ENCODE measurements at regions not wholly inside any gene's neighbourhood (a gene's known extent, or its start where the extent isn't known, plus 50 kb on each side); places are given as distances from the start of the nearest gene placed in this dataset.

DNA sequence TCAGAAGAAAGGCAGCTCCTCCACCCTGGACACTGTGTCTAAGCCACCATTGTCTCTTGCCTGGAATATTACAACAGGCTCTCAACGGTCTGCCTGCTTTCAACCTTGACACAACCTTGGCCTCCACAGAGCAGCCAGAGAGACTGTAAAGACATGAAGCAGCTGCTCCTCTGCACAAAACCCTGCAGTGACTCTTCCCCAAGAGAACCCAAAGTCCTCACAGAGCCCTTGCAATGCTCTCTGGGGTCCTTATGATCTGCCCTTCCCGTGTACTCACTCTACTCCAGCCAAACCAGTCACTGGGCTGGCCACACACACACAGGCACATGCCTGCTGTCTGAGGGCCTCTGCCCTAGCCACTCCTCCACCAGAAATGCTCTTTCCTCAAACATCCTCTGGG, 75.9 kb upstream of the CPEB2 start:
- H3K4me1 Mint-ChIP-seq (ENCODE audit: low read depth, unreplicated experiment) = no peaks in the 10 kb centered on the region
- H3K36me3 Mint-ChIP-seq (ENCODE audit: unreplicated experiment) = no peaks in the 10 kb centered on the region
- no peak overlapping the region for H3K4me3 Mint-ChIP-seq (ENCODE audit: unreplicated experiment)
- H3K27me3 Mint-ChIP-seq (ENCODE audit: unreplicated experiment) = no peaks in the 10 kb centered on the region
- no peak for DNase-seq
- H3K9me3 Mint-ChIP-seq (ENCODE audit: unreplicated experiment) = peaks cover 1% of the 10 kb centered on the region
- H3K27ac Mint-ChIP-seq (ENCODE audit: unreplicated experiment) = no peak overlapping the region
- TF ChIP-seq, protein P1, sequence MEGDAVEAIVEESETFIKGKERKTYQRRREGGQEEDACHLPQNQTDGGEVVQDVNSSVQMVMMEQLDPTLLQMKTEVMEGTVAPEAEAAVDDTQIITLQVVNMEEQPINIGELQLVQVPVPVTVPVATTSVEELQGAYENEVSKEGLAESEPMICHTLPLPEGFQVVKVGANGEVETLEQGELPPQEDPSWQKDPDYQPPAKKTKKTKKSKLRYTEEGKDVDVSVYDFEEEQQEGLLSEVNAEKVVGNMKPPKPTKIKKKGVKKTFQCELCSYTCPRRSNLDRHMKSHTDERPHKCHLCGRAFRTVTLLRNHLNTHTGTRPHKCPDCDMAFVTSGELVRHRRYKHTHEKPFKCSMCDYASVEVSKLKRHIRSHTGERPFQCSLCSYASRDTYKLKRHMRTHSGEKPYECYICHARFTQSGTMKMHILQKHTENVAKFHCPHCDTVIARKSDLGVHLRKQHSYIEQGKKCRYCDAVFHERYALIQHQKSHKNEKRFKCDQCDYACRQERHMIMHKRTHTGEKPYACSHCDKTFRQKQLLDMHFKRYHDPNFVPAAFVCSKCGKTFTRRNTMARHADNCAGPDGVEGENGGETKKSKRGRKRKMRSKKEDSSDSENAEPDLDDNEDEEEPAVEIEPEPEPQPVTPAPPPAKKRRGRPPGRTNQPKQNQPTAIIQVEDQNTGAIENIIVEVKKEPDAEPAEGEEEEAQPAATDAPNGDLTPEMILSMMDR (IDR thresholded peaks at IDR 0.05; ENCODE audit: partially characterized antibody, unreplicated experiment) = no peak

DNA sequence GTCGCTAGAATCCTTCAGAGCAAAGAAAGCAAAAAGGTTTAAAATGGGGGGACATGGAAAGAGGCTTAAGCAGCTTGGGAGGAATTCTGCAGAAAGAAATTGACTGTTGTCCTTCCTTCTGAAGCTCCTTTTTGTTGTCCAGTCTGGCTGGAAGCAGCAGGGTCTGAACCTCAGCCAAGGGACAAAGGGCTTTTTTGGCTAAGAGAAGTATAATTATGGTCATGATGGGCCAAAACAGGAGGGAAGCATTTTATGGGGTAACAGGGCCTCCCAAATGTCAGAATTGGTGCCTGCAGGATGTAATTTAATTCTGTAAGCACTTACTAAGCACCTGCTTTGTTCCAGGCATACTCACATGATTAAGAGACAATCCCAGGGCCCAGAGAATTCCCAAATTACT, 74.2 kb upstream of the CPEB2 start:
- H3K27ac Mint-ChIP-seq (ENCODE audit: unreplicated experiment) = no peak overlapping the region
- DNase-seq = no peak
- no peaks in the 10 kb centered on the region for H3K4me1 Mint-ChIP-seq (ENCODE audit: low read depth, unreplicated experiment)
- H3K27me3 Mint-ChIP-seq (ENCODE audit: unreplicated experiment) = no peaks in the 10 kb centered on the region
- peaks cover 1% of the 10 kb centered on the region for H3K9me3 Mint-ChIP-seq (ENCODE audit: unreplicated experiment)
- TF ChIP-seq, protein P1 (IDR thresholded peaks at IDR 0.05; ENCODE audit: partially characterized antibody, unreplicated experiment) = no peak
- no peaks in the 10 kb centered on the region for H3K36me3 Mint-ChIP-seq (ENCODE audit: unreplicated experiment)
- H3K4me3 Mint-ChIP-seq (ENCODE audit: unreplicated experiment) = no peak overlapping the region

DNA sequence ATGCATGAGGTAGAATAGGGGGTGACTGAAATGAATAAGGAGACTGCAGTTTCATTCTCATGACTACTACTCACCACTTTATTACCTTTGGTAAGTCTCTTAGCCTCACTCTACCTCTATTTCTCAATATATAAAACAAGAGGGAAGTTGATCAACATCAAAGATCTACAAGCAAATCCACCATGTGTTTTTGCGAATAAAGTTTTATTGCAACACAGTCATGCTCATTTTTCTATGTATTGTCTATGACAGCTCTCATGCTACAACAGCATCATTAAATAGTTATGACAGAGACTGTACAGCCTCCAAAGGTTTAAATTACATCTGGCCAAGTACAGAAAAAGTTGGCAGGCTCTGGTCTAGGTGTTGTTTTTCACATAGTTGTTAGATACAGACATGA, 72.6 kb upstream of the CPEB2 start:
- TF ChIP-seq, protein P1 (IDR thresholded peaks at IDR 0.05; ENCODE audit: partially characterized antibody, unreplicated experiment) = no peak
- Mint-ChIP-seq H3K4me3 (ENCODE audit: unreplicated experiment) (no peak overlapping the region), H3K4me1 (ENCODE audit: low read depth, unreplicated experiment) (no peaks in the 10 kb centered on the region), H3K27ac (ENCODE audit: unreplicated experiment) (no peak overlapping the region), H3K9me3 (ENCODE audit: unreplicated experiment) (peaks cover 1% of the 10 kb centered on the region), H3K36me3 (ENCODE audit: unreplicated experiment) (no peaks in the 10 kb centered on the region), H3K27me3 (ENCODE audit: unreplicated experiment) (no peaks in the 10 kb centered on the region)
- DNase-seq = no peak

DNA sequence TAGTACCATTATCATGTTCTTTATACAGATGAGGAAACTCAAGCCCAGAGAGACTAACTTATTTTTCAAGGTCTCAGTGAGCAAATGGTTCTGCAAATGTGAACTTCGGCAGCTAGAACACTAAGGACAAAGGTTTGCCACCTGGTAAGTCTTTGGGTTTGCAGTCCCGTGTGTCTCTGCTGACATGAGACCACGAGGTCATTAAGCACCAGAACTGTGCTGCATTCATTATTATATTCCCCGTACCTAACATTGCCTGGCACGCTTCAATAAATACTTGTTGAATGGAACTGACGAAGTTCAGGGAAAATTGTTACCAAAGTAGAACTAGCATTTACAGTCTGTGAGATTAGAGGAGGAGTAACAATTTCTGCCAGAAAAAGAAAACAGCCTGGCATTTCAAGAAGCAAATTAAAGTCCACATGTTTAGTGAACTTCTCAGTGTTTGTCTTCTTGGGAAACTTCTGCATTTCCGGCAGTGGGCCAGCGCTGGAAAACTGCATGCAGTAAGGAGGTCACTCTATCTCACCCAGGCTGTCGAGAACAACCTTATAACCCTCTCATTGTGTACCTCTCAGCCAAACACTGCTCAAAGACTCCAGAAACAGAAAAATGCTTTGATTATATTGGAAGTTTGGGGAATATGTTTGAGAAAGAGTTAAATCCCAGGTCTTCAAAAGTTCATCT, 67.4 kb upstream of the CPEB2 start:
- no peaks in the 10 kb centered on the region for H3K36me3 Mint-ChIP-seq (ENCODE audit: unreplicated experiment)
- H3K4me1 Mint-ChIP-seq (ENCODE audit: low read depth, unreplicated experiment) = no peaks in the 10 kb centered on the region
- no peaks in the 10 kb centered on the region for H3K9me3 Mint-ChIP-seq (ENCODE audit: unreplicated experiment)
- TF ChIP-seq, protein P1 (IDR thresholded peaks at IDR 0.05; ENCODE audit: partially characterized antibody, unreplicated experiment) = no peak
- no peak overlapping the region for H3K27ac Mint-ChIP-seq (ENCODE audit: unreplicated experiment)
- DNase-seq = no peak
- H3K4me3 Mint-ChIP-seq (ENCODE audit: unreplicated experiment) = no peak overlapping the region
- no peaks in the 10 kb centered on the region for H3K27me3 Mint-ChIP-seq (ENCODE audit: unreplicated experiment)

DNA sequence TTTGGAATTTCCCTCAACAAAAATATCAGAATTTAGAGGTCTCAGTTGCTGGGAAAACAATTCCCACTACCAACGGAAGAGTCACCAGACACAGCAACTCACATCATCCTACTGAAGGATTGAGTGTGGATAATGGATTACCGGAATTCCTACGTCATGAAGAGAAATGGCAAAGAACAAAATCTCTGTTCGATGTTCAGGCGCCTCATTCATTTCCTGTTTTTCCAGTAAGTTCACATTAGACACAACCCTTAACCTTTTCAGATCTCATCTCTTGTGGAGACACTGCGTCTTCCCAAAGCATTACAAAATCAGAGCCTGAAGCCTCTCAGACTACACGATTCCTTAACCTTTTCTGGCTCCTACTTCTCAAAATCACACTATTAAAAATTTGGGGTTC, 58.5 kb upstream of the CPEB2 start:
- DNase-seq = no peak
- H3K4me1 Mint-ChIP-seq (ENCODE audit: low read depth, unreplicated experiment) = no peaks in the 10 kb centered on the region
- H3K36me3 Mint-ChIP-seq (ENCODE audit: unreplicated experiment) = peaks cover 3% of the 10 kb centered on the region
- H3K27ac Mint-ChIP-seq (ENCODE audit: unreplicated experiment) = no peak overlapping the region
- no peak overlapping the region for H3K4me3 Mint-ChIP-seq (ENCODE audit: unreplicated experiment)
- TF ChIP-seq, protein P1 (IDR thresholded peaks at IDR 0.05; ENCODE audit: partially characterized antibody, unreplicated experiment) = no peak
- no peaks in the 10 kb centered on the region for H3K27me3 Mint-ChIP-seq (ENCODE audit: unreplicated experiment)
- H3K9me3 Mint-ChIP-seq (ENCODE audit: unreplicated experiment) = no peaks in the 10 kb centered on the region

Data from glutamatergic neuron (in vitro differentiated cells).